HEK293T (cell line): ENCODE measurements at regions not wholly inside any gene's neighbourhood (a gene's known extent, or its start where the extent isn't known, plus 50 kb on each side); places are given as distances from the start of the nearest gene placed in this dataset.

Experiments
- BHLHE40 ChIP-seq: fragments of 450-650 bp; IDR thresholded peaks from 2 replicates; pipeline ENCODE4 v1.6.1; 2016; ENCODE audit warnings: mild to moderate bottlenecking, moderate library complexity, borderline replicate concordance
- CTBP1 ChIP-seq: fragments of 450-650 bp; IDR thresholded peaks from 2 replicates; pipeline ENCODE4 v1.6.1; 2016; ENCODE audit warnings: borderline replicate concordance
- FOXA1 ChIP-seq: fragments of 450-650 bp; IDR thresholded peaks from 2 replicates; pipeline ENCODE4 v1.6.1; 2016; ENCODE audit warnings: mild to moderate bottlenecking
- FOXK2 ChIP-seq: fragments of 450-650 bp; IDR thresholded peaks from 2 replicates; pipeline ENCODE4 v1.6.1; 2016; ENCODE audit warnings: mild to moderate bottlenecking
- FOXM1 ChIP-seq: fragments of 450-650 bp; IDR thresholded peaks from 2 replicates; pipeline ENCODE4 v1.6.1; 2017; ENCODE audit warnings: mild to moderate bottlenecking, borderline replicate concordance
- HDGF ChIP-seq: fragments of 450-650 bp; IDR thresholded peaks from 2 replicates; pipeline ENCODE4 v1.6.1; 2017; ENCODE audit warnings: antibody characterized with exemption, borderline replicate concordance
- LEF1 ChIP-seq: fragments of 450-650 bp; IDR thresholded peaks from 2 replicates; pipeline ENCODE4 v1.6.1; 2017; ENCODE audit warnings: mild to moderate bottlenecking, borderline replicate concordance
- SP1 ChIP-seq: fragments of 450-650 bp; IDR thresholded peaks from 2 replicates; pipeline ENCODE4 v1.6.1; 2017
- SUZ12 ChIP-seq: fragments of 450-650 bp; IDR thresholded peaks from 2 replicates; pipeline ENCODE4 v1.6.1; 2016; ENCODE audit warnings: mild to moderate bottlenecking
- TARDBP ChIP-seq: fragments of 450-650 bp; IDR thresholded peaks from 2 replicates; pipeline ENCODE4 v1.6.1; 2016
- TF ChIP-seq, protein P1 (sequence below): fragments of 450-650 bp; IDR thresholded peaks from 2 replicates; pipeline ENCODE4 v1.6.1; 2016

- TF ChIP-seq BHLHE40 (no peak), LEF1 (no peak), HDGF (no peak), SP1 (no peak), TARDBP (no peak), FOXA1 (no peak), FOXK2 (no peak), FOXM1 (no peak), SUZ12 (no peak), CTBP1 (no peak)
- TF ChIP-seq, protein P1, sequence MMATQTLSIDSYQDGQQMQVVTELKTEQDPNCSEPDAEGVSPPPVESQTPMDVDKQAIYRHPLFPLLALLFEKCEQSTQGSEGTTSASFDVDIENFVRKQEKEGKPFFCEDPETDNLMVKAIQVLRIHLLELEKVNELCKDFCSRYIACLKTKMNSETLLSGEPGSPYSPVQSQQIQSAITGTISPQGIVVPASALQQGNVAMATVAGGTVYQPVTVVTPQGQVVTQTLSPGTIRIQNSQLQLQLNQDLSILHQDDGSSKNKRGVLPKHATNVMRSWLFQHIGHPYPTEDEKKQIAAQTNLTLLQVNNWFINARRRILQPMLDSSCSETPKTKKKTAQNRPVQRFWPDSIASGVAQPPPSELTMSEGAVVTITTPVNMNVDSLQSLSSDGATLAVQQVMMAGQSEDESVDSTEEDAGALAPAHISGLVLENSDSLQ: no peak
Measured at GRCh38 chr12:33967760-33968159, 54.5 kb upstream of the ALG10 start.
